WTC11 (cell line): ENCODE measurements at regions not wholly inside any gene's neighbourhood (a gene's known extent, or its start where the extent isn't known, plus 50 kb on each side); places are given as distances from the start of the nearest gene placed in this dataset.

Source experiments
- ATAC-seq: fragments of 200-7000 bp; cut with Tn5 transposase; 2 replicates; pipeline ENCODE4 v1.10.0; 2021; ENCODE audit warnings: mild to moderate bottlenecking, moderate library complexity
- CTCF ChIA-PET: fragments of 300-600 bp; sonication (Branson Sonifier 250); formaldehyde crosslinking; loops from one replicate; lab custom pipeline; 2021; ENCODE audit warnings: antibody characterized with exemption; lab: Charles Lee
- POLR2A ChIA-PET: fragments of 350-600 bp; sonication (Branson Sonifier 250); formaldehyde crosslinking; loops from one replicate; lab custom pipeline; 2021; ENCODE audit warnings: antibody characterized with exemption; lab: Charles Lee
- DNase-seq: peaks from one replicate; pipeline ENCODE4 v3.0.0; 2021; ENCODE audit warnings: low spot score
- H3K27ac Mint-ChIP-seq: 2 replicates; pipeline ENCODE4 v1.8.0; 2021; ENCODE audit warnings: mixed read lengths
- H3K27me3 Mint-ChIP-seq: 2 replicates; pipeline ENCODE4 v1.8.0; 2021; ENCODE audit warnings: low read depth, mild to moderate bottlenecking, moderate library complexity, mixed read lengths
- H3K36me3 Mint-ChIP-seq: 2 replicates; pipeline ENCODE4 v1.8.0; 2021; ENCODE audit warnings: mixed read lengths
- H3K4me1 Mint-ChIP-seq: 2 replicates; pipeline ENCODE4 v1.8.0; 2022; ENCODE audit warnings: mixed read lengths
- H3K4me3 Mint-ChIP-seq: 2 replicates; pipeline ENCODE4 v1.8.0; 2021; ENCODE audit warnings: mild to moderate bottlenecking, moderate library complexity, mixed read lengths
- H3K9me3 Mint-ChIP-seq: 2 replicates; pipeline ENCODE4 v1.8.0; 2021; ENCODE audit warnings: mixed read lengths
- ATF1 ChIP-seq: sonication (generic); formaldehyde crosslinking; IDR thresholded peaks from 2 replicates; pipeline ENCODE4 v1.8.1; 2023; ENCODE audit warnings: mild to moderate bottlenecking, moderate library complexity, missing genetic modification reagents
- CBFB ChIP-seq: sonication (generic); formaldehyde crosslinking; IDR thresholded peaks from 2 replicates; pipeline ENCODE4 v1.8.1; 2022; ENCODE audit warnings: mild to moderate bottlenecking, low read depth, missing genetic modification reagents
- CREM ChIP-seq: sonication (generic); formaldehyde crosslinking; IDR thresholded peaks from 2 replicates; pipeline ENCODE4 v1.8.1; 2022; ENCODE audit warnings: mild to moderate bottlenecking, missing genetic modification reagents, moderate library complexity
- E2F5 ChIP-seq: sonication (generic); formaldehyde crosslinking; IDR thresholded peaks from 2 replicates; pipeline ENCODE4 v1.8.1; 2022; ENCODE audit warnings: mild to moderate bottlenecking, moderate library complexity, missing genetic modification reagents
- ELF4 ChIP-seq: sonication (generic); formaldehyde crosslinking; IDR thresholded peaks from 2 replicates; pipeline ENCODE4 v1.8.1; 2022; ENCODE audit warnings: low read depth, mild to moderate bottlenecking, moderate library complexity, missing genetic modification reagents
- ETV6 ChIP-seq: sonication (generic); formaldehyde crosslinking; IDR thresholded peaks from 2 replicates; pipeline ENCODE4 v1.8.1; 2022; ENCODE audit warnings: mild to moderate bottlenecking, missing genetic modification reagents
- GTF2I ChIP-seq: fragments of 250-450 bp; sonication (Bioruptor Pico); conservative IDR thresholded peaks from 2 replicates; pipeline ENCODE4 v1.4.0; 2021; ENCODE audit warnings: mild to moderate bottlenecking
- HMGA2 ChIP-seq: fragments of 250-450 bp; sonication (Bioruptor Pico); IDR thresholded peaks from 2 replicates; pipeline ENCODE4 v1.4.0; 2021; ENCODE audit warnings: mild to moderate bottlenecking, moderate library complexity
- PRRX2 ChIP-seq: fragments of 250-450 bp; sonication (Bioruptor Pico); IDR thresholded peaks from 2 replicates; pipeline ENCODE4 v1.8.0; 2021; ENCODE audit warnings: mild to moderate bottlenecking
- RELA ChIP-seq: sonication (generic); formaldehyde crosslinking; IDR thresholded peaks from 2 replicates; pipeline ENCODE4 v1.8.1; 2022; ENCODE audit warnings: missing genetic modification reagents, mild to moderate bottlenecking, borderline replicate concordance
- SMAD3 ChIP-seq: sonication (generic); formaldehyde crosslinking; IDR thresholded peaks from 2 replicates; pipeline ENCODE4 v1.8.0; 2022; ENCODE audit warnings: missing genetic modification reagents, mild to moderate bottlenecking, borderline replicate concordance
- SMAD4 ChIP-seq: sonication (generic); formaldehyde crosslinking; IDR thresholded peaks from 2 replicates; pipeline ENCODE4 v1.8.0; 2022; ENCODE audit warnings: mild to moderate bottlenecking, missing genetic modification reagents
- SOX15 ChIP-seq: fragments of 250-450 bp; sonication (Bioruptor Pico); IDR thresholded peaks from 2 replicates; pipeline ENCODE4 v1.9.0; 2021; ENCODE audit warnings: mild to moderate bottlenecking
- TP53 ChIP-seq: sonication (generic); formaldehyde crosslinking; IDR thresholded peaks from 2 replicates; pipeline ENCODE4 v1.8.1; 2023; ENCODE audit warnings: mild to moderate bottlenecking, missing genetic modification reagents
- ZNF317 ChIP-seq: sonication (generic); formaldehyde crosslinking; IDR thresholded peaks from 2 replicates; pipeline ENCODE4 v1.8.1; 2023; ENCODE audit warnings: low read depth, mild to moderate bottlenecking, moderate library complexity, missing genetic modification reagents, borderline replicate concordance
- ZNF671 ChIP-seq: fragments of 250-450 bp; sonication (Bioruptor Pico); IDR thresholded peaks from 2 replicates; pipeline ENCODE4 v1.8.0; 2021; ENCODE audit warnings: mild to moderate bottlenecking
- TF ChIP-seq, protein P1 (sequence below): fragments of 200-600 bp; IDR thresholded peaks from 2 replicates; pipeline ENCODE4 v1.8.0; 2022; ENCODE audit warnings: antibody characterized with exemption
- TF ChIP-seq, protein P2 (sequence below): fragments of 250-450 bp; sonication (Bioruptor Pico); IDR thresholded peaks from 2 replicates; pipeline ENCODE4 v2.1.2; 2022; ENCODE audit warnings: mild to moderate bottlenecking, moderate library complexity
- TF ChIP-seq, protein P3 (sequence below): sonication (generic); formaldehyde crosslinking; IDR thresholded peaks from 2 replicates; pipeline ENCODE4 v1.8.0; 2022; ENCODE audit warnings: mild to moderate bottlenecking, missing genetic modification reagents
- TF ChIP-seq, protein P4 (sequence below): fragments of 250-450 bp; sonication (Bioruptor Pico); IDR thresholded peaks from 2 replicates; pipeline ENCODE4 v1.9.0; 2021; ENCODE audit warnings: mild to moderate bottlenecking

DNA sequence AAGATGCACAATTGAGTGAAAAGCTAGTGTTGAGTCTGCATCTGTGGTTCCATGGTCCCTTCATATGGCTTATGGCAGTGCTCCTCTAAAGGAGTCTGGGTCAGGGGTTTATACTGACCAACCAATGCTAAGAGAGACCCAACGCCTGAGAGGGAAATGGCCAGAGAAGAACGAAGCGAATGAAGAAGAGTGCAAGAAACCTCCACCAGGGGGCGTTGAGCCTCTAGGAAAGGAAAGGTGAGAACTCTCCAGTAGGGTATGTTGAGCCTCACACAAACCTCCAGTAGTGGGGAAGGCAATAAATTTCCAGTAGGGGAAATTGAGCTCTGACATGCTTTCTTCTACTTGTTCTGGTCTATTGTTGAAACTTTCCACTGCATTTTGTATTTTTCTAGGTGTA lies 470.6 kb downstream of the PRDM9 start:
- CTCF ChIA-PET = interaction anchor here (0.6 kb wide), 1 partner anchor 43 kb away, joined by 3 read pairs; no protein-coding TSS in a partner anchor
- TF ChIP-seq, protein P1, sequence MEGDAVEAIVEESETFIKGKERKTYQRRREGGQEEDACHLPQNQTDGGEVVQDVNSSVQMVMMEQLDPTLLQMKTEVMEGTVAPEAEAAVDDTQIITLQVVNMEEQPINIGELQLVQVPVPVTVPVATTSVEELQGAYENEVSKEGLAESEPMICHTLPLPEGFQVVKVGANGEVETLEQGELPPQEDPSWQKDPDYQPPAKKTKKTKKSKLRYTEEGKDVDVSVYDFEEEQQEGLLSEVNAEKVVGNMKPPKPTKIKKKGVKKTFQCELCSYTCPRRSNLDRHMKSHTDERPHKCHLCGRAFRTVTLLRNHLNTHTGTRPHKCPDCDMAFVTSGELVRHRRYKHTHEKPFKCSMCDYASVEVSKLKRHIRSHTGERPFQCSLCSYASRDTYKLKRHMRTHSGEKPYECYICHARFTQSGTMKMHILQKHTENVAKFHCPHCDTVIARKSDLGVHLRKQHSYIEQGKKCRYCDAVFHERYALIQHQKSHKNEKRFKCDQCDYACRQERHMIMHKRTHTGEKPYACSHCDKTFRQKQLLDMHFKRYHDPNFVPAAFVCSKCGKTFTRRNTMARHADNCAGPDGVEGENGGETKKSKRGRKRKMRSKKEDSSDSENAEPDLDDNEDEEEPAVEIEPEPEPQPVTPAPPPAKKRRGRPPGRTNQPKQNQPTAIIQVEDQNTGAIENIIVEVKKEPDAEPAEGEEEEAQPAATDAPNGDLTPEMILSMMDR = peak; percentile 76
- no peak for TF ChIP-seq E2F5 (CRISPR knock-in tag)
- POLR2A ChIA-PET = no interaction called here
- Mint-ChIP-seq H3K27me3 (no peaks in the 10 kb centered on the region), H3K36me3 (peaks cover 40% of the 10 kb centered on the region), H3K27ac (no peak overlapping the region), H3K4me3 (no peak overlapping the region), H3K9me3 (peaks cover 56% of the 10 kb centered on the region), H3K4me1 (peaks cover 11% of the 10 kb centered on the region)
- ATAC-seq (peak; percentile 97), DNase-seq (peak; percentile 73)

DNA sequence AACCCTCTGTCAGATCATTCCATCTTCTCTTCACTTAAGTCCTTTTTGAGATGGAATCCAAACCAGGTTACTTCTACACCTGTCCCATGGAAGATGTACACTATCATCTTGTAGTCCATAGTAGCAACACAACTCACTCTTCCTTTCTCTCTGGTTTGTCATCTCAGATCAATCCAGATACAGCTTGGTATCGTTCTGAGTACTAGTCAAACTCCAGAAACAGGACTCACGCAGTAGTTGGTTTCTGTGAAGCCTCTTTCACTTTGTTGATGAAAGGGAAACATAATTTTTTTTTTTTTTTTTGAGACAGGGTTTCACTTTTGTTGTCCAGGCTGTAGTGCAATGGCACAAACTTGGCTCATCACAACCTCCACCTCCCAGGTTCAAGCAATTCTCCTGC lies 484.0 kb downstream of the PRDM9 start:
- ChIA-PET CTCF (no interaction called here), POLR2A (no interaction called here)
- ATAC-seq = no peak
- TF ChIP-seq HMGA2 (CRISPR knock-in tag) = no peak
- no peak for TF ChIP-seq CREM (CRISPR knock-in tag)
- no peak for TF ChIP-seq SOX15 (CRISPR knock-in tag)
- TF ChIP-seq ELF4 (CRISPR knock-in tag) = no peak
- no peak for TF ChIP-seq SMAD3 (CRISPR knock-in tag)
- TF ChIP-seq, protein P2, sequence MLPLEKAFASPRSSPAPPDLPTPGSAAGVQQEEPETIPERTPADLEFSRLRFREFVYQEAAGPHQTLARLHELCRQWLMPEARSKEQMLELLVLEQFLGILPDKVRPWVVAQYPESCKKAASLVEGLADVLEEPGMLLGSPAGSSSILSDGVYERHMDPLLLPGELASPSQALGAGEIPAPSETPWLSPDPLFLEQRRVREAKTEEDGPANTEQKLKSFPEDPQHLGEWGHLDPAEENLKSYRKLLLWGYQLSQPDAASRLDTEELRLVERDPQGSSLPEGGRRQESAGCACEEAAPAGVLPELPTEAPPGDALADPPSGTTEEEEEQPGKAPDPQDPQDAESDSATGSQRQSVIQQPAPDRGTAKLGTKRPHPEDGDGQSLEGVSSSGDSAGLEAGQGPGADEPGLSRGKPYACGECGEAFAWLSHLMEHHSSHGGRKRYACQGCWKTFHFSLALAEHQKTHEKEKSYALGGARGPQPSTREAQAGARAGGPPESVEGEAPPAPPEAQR (CRISPR knock-in tag) = no peak
- TF ChIP-seq GTF2I (CRISPR knock-in tag) = no peak
- TF ChIP-seq CBFB (CRISPR knock-in tag) = no peak
- TF ChIP-seq, protein P3, sequence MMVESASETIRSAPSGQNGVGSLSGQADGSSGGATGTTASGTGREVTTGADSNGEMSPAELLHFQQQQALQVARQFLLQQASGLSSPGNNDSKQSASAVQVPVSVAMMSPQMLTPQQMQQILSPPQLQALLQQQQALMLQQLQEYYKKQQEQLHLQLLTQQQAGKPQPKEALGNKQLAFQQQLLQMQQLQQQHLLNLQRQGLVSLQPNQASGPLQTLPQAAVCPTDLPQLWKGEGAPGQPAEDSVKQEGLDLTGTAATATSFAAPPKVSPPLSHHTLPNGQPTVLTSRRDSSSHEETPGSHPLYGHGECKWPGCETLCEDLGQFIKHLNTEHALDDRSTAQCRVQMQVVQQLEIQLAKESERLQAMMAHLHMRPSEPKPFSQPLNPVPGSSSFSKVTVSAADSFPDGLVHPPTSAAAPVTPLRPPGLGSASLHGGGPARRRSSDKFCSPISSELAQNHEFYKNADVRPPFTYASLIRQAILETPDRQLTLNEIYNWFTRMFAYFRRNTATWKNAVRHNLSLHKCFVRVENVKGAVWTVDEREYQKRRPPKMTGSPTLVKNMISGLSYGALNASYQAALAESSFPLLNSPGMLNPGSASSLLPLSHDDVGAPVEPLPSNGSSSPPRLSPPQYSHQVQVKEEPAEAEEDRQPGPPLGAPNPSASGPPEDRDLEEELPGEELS (CRISPR knock-in tag) = no peak
- no peak for TF ChIP-seq TP53 (CRISPR knock-in tag)
- TF ChIP-seq, protein P1 = no peak
- TF ChIP-seq PRRX2 (CRISPR knock-in tag) = no peak
- no peak for TF ChIP-seq SMAD4 (CRISPR knock-in tag)
- no peak for TF ChIP-seq ZNF671 (CRISPR knock-in tag)
- no peak for TF ChIP-seq ZNF317 (CRISPR knock-in tag)
- no peak for TF ChIP-seq RELA
- TF ChIP-seq ETV6 (CRISPR knock-in tag) = no peak
- no peak for TF ChIP-seq ATF1 (CRISPR knock-in tag)
- TF ChIP-seq, protein P4, sequence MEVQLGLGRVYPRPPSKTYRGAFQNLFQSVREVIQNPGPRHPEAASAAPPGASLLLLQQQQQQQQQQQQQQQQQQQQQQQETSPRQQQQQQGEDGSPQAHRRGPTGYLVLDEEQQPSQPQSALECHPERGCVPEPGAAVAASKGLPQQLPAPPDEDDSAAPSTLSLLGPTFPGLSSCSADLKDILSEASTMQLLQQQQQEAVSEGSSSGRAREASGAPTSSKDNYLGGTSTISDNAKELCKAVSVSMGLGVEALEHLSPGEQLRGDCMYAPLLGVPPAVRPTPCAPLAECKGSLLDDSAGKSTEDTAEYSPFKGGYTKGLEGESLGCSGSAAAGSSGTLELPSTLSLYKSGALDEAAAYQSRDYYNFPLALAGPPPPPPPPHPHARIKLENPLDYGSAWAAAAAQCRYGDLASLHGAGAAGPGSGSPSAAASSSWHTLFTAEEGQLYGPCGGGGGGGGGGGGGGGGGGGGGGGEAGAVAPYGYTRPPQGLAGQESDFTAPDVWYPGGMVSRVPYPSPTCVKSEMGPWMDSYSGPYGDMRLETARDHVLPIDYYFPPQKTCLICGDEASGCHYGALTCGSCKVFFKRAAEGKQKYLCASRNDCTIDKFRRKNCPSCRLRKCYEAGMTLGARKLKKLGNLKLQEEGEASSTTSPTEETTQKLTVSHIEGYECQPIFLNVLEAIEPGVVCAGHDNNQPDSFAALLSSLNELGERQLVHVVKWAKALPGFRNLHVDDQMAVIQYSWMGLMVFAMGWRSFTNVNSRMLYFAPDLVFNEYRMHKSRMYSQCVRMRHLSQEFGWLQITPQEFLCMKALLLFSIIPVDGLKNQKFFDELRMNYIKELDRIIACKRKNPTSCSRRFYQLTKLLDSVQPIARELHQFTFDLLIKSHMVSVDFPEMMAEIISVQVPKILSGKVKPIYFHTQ (CRISPR knock-in tag) = no peak
- H3K4me3 Mint-ChIP-seq = no peak overlapping the region
- 0 out of 2 replicates have a peak, but pooled peaks cover 5% of the 10 kb centered on the region for H3K9me3 Mint-ChIP-seq
- DNase-seq = no peak
- H3K27ac Mint-ChIP-seq = no peak overlapping the region
- H3K36me3 Mint-ChIP-seq = no peaks in the 10 kb centered on the region
- no peaks in the 10 kb centered on the region for H3K27me3 Mint-ChIP-seq
- H3K4me1 Mint-ChIP-seq = no peaks in the 10 kb centered on the region
